GM12865 (cell line): ENCODE measurements at regions not wholly inside any gene's neighbourhood (a gene's known extent, or its start where the extent isn't known, plus 50 kb on each side); places are given as distances from the start of the nearest gene placed in this dataset.
"Not testable (repeated sequence)": the region's sequence is repeated elsewhere in the genome, so short reads cannot be mapped to it uniquely, and the experiment has no call there.

ENCODE experiments used
- DNase-seq: peaks from one replicate; pipeline ENCODE4 v3.0.0; 2010; ENCODE audit warnings: low read depth
- H3K4me3 ChIP-seq: 2 replicates; pipeline ENCODE4 v1.5.1; 2011; ENCODE audit warnings: mild to moderate bottlenecking, low read depth, low read length, control low read depth
- CTCF ChIP-seq: IDR thresholded peaks from 2 replicates; pipeline ENCODE4 v1.5.1; 2011; ENCODE audit warnings: low read length, control low read depth, low read depth, inconsistent platforms; ENCODE audit not compliant: insufficient read depth; ENCODE audit errors: missing control alignments

- TF ChIP-seq CTCF: no peak
- no peak overlapping the region for H3K4me3 ChIP-seq
- no peak for DNase-seq
Observed at GRCh38 chr15:70589728-70590127, 173.6 kb downstream of the UACA start.

GRCh38 chr15:70589221-70589620, 174.1 kb downstream of the UACA start:
- no peak for TF ChIP-seq CTCF
- no peak for DNase-seq

GRCh38 chr15:70588613-70589012, 174.7 kb downstream of the UACA start:
- no peak for TF ChIP-seq CTCF
- DNase-seq: no peak
- H3K4me3 ChIP-seq: no peak overlapping the region

More at GRCh38 chr15:70589221-70589620, 174.1 kb downstream of the UACA start:
- H3K4me3 ChIP-seq: no peak overlapping the region

- TF ChIP-seq CTCF: no peak
- H3K4me3 ChIP-seq: no peak overlapping the region
- DNase-seq: no peak
Observed at GRCh38 chr15:70587896-70588567, 175.3 kb downstream of the UACA start.

- H3K4me3 ChIP-seq, DNase-seq: not testable (repeated sequence)
Observed at GRCh38 chr15:70587012-70587634, 176.2 kb downstream of the UACA start.

GRCh38 chr15:70586241-70586640, 177.1 kb downstream of the UACA start:
- TF ChIP-seq CTCF: no peak
- no peak for DNase-seq
- H3K4me3 ChIP-seq: no peak overlapping the region

- no peak for TF ChIP-seq CTCF
- no peak overlapping the region for H3K4me3 ChIP-seq
- no peak for DNase-seq
Observed at GRCh38 chr15:70585707-70586034, 177.7 kb downstream of the UACA start.
